GM12878 (cell line): ENCODE measurements at regions not wholly inside any gene's neighbourhood (a gene's known extent, or its start where the extent isn't known, plus 50 kb on each side); places are given as distances from the start of the nearest gene placed in this dataset.

Experiments used
- ATAC-seq: fragments of 200-7000 bp; cut with Tn5 transposase; 3 replicates; pipeline ENCODE4 v1.9.1; 2020; ENCODE audit warnings: mild to moderate bottlenecking, moderate library complexity
- BruUV-seq: library from RNA; stranded (reverse); fragments of 400-500 nt; replicated peaks from 2 replicates; lab custom pipeline; 2021; lab: Mats Ljungman, UMichigan
- CTCF ChIA-PET: fragments of 300-600 bp; sonication (Branson Sonifier 250); formaldehyde crosslinking; extraction: SDS; loops from one replicate; lab custom pipeline; 2021; ENCODE audit warnings: inconsistent platforms; lab: Yijun Ruan, JAX
- POLR2A ChIA-PET: fragments of 350-600 bp; formaldehyde crosslinking; extraction: SDS; loops from one replicate; lab custom pipeline; 2021; ENCODE audit warnings: inconsistent platforms; lab: Charles Lee
- RAD21 ChIA-PET: fragments of 300-600 bp; sonication (Branson Sonifier 250); formaldehyde crosslinking; loops from one replicate; lab custom pipeline; 2023; ENCODE audit warnings: antibody characterized with exemption; ENCODE audit not compliant: unreplicated experiment; lab: Charles Lee
- SMC1A ChIA-PET: fragments of 300-600 bp; sonication (Branson Sonifier 250); formaldehyde crosslinking; loops from one replicate; lab custom pipeline; 2023; ENCODE audit not compliant: unreplicated experiment, uncharacterized antibody; lab: Charles Lee
- DNase-seq: peaks from one replicate; pipeline ENCODE4 v3.0.0-alpha.2; 2011; ENCODE audit warnings: low read depth, low spot score
- FAIRE-seq: peaks from 3 replicates; lab custom pipeline; 2011; peaks lifted over from hg19 to GRCh38; lab: Jason Lieb, UNC
- H2AFZ ChIP-seq: 2 replicates; pipeline ENCODE4 v1.6.0; 2011; ENCODE audit warnings: low read depth, low read length, control low read depth; ENCODE audit not compliant: control insufficient read depth
- H3K27ac ChIP-seq: 2 replicates; pipeline ENCODE4 v1.5.1; 2011; ENCODE audit warnings: control low read depth; ENCODE audit not compliant: control insufficient read depth, insufficient read depth
- H3K27me3 ChIP-seq, 2 experiments: replicated peaks in 1 of 2; 2 replicates each; pipeline versions ENCODE4 v1.6.0 to v1.6.1; 2011; ENCODE audit warnings: low read length in 1 of 2; ENCODE audit not compliant: control insufficient read depth in 2 of 2, insufficient read depth in 2 of 2
- H3K36me3 ChIP-seq, 2 experiments: 2 replicates each; pipeline ENCODE4 v1.5.1; 2011; ENCODE audit warnings: low read length in 1 of 2; ENCODE audit not compliant: control insufficient read depth in 2 of 2, insufficient read depth in 2 of 2
- H3K4me1 ChIP-seq: 2 replicates; pipeline ENCODE4 v1.6.1; 2011; ENCODE audit warnings: mild to moderate bottlenecking, low read length, moderate library complexity, mixed read lengths; ENCODE audit not compliant: control insufficient read depth, insufficient read depth
- H3K4me2 ChIP-seq: 2 replicates; pipeline ENCODE4 v1.6.0; 2011; ENCODE audit warnings: control low read depth; ENCODE audit not compliant: control insufficient read depth, insufficient read depth
- H3K4me3 ChIP-seq: fragments of 200-600 bp; sonication (generic); 2 replicates; pipeline ENCODE4 v1.5.1; 2016
- H3K79me2 ChIP-seq: 2 replicates; pipeline ENCODE4 v1.6.0; 2011; ENCODE audit warnings: low read length; ENCODE audit not compliant: control insufficient read depth, insufficient read depth
- H3K9ac ChIP-seq: 2 replicates; pipeline ENCODE4 v1.8.0; 2011; ENCODE audit warnings: low read length, control low read depth, mixed read lengths; ENCODE audit not compliant: control insufficient read depth, insufficient read depth
- H3K9me3 ChIP-seq: replicated peaks from 3 replicates; pipeline ENCODE4 v1.5.1; 2011; ENCODE audit warnings: mild to moderate bottlenecking, low read length; ENCODE audit not compliant: control insufficient read depth, insufficient read depth
- H4K20me1 ChIP-seq: 2 replicates; pipeline ENCODE4 v1.6.0; 2011; ENCODE audit not compliant: control insufficient read depth, insufficient read depth
- ATF7 ChIP-seq: fragments of 450-650 bp; IDR thresholded peaks from 2 replicates; pipeline ENCODE4 v1.6.1; 2016; ENCODE audit warnings: low read depth, mild to moderate bottlenecking
- BCL11A ChIP-seq: IDR thresholded peaks from 2 replicates; pipeline ENCODE4 v1.6.1; 2011; ENCODE audit warnings: low read depth, low read length
- EGR1 ChIP-seq, 2 experiments: IDR thresholded peaks; 1 replicate in 1 of 2; 2 replicates in 1 of 2; pipeline ENCODE4 v1.6.1; 2011 to 2012; ENCODE audit warnings: low read depth in 2 of 2, low read length in 2 of 2, borderline replicate concordance in 1 of 2, mild to moderate bottlenecking in 1 of 2, moderate library complexity in 1 of 2
- FOS ChIP-seq: IDR thresholded peaks from 3 replicates; pipeline ENCODE4 v1.6.1; 2011; ENCODE audit warnings: borderline replicate concordance; ENCODE audit not compliant: insufficient read length; ENCODE audit errors: extremely low read depth
- FOXK2 ChIP-seq: fragments of 450-650 bp; IDR thresholded peaks from 2 replicates; pipeline ENCODE4 v1.6.1; 2017; ENCODE audit warnings: mild to moderate bottlenecking, moderate library complexity
- GABPA ChIP-seq: IDR thresholded peaks from 2 replicates; pipeline ENCODE4 v1.6.1; 2014; ENCODE audit warnings: antibody characterized with exemption, low read depth, mild to moderate bottlenecking, inconsistent platforms
- MEF2A ChIP-seq: IDR thresholded peaks from 2 replicates; pipeline ENCODE4 v1.6.1; 2011; ENCODE audit warnings: low read depth, mild to moderate bottlenecking, low read length, moderate library complexity; ENCODE audit not compliant: insufficient read depth
- MLLT1 ChIP-seq: fragments of 450-650 bp; IDR thresholded peaks from 2 replicates; pipeline ENCODE4 v1.6.1; 2016; ENCODE audit warnings: mild to moderate bottlenecking
- MTA3 ChIP-seq: IDR thresholded peaks from 2 replicates; pipeline ENCODE4 v1.6.1; 2012; ENCODE audit warnings: low read length, inconsistent platforms, borderline replicate concordance
- NFIC ChIP-seq: IDR thresholded peaks from 2 replicates; pipeline ENCODE4 v1.6.1; 2012; ENCODE audit warnings: low read depth, mild to moderate bottlenecking, inconsistent platforms, low read length, moderate library complexity
- NR2C2 ChIP-seq: IDR thresholded peaks from 2 replicates; pipeline ENCODE4 v1.6.1; 2011; ENCODE audit warnings: borderline replicate concordance, low read depth; ENCODE audit not compliant: control insufficient read depth, insufficient read length
- NR2F1 ChIP-seq: fragments of 450-650 bp; conservative IDR thresholded peaks from 2 replicates; pipeline ENCODE4 v1.6.1; 2017; ENCODE audit warnings: mild to moderate bottlenecking
- RELA ChIP-seq: fragments of 450-650 bp; IDR thresholded peaks from 2 replicates; pipeline ENCODE4 v1.8.0; 2014; ENCODE audit warnings: borderline replicate concordance; ENCODE audit not compliant: partially characterized antibody
- SREBF1 ChIP-seq: IDR thresholded peaks from 2 replicates; pipeline ENCODE4 v1.6.1; 2012; ENCODE audit warnings: mild to moderate bottlenecking, low read length
- TARDBP ChIP-seq: IDR thresholded peaks from 2 replicates; pipeline ENCODE4 v1.6.1; 2016; ENCODE audit warnings: borderline replicate concordance
- TCF3 ChIP-seq: IDR thresholded peaks from 2 replicates; pipeline ENCODE4 v1.6.1; 2012; ENCODE audit warnings: low read depth, mild to moderate bottlenecking, low read length, borderline replicate concordance; ENCODE audit not compliant: insufficient read depth
- ZNF24 ChIP-seq: fragments of 450-650 bp; IDR thresholded peaks from 2 replicates; pipeline ENCODE4 v1.6.1; 2017; ENCODE audit warnings: antibody characterized with exemption, mild to moderate bottlenecking
- ZSCAN29 ChIP-seq: fragments of 450-650 bp; IDR thresholded peaks from 2 replicates; pipeline ENCODE4 v1.6.1; 2017; ENCODE audit warnings: mild to moderate bottlenecking, moderate library complexity
- WGBS: methylation state at CpG from one replicate; pipeline ENCODE4 v1.1.6; 2016; ENCODE audit warnings: low lambda C conversion rate; ENCODE audit not compliant: insufficient replicate concordance, insufficient coverage; ENCODE audit errors: missing lambda C conversion rate; 5-methylcytosine and 5-hydroxymethylcytosine counted together
- in situ Hi-C: fragments of 300-500 bp; cut with MboI; formaldehyde crosslinking; loops from 9 replicates; pipeline ENCODE4 v1.14.3; 2018; ENCODE audit warnings: mixed read lengths
- intact Hi-C: fragments of 100-400 bp; cut with micrococcal nuclease; formaldehyde crosslinking; loops from one replicate; pipeline ENCODE4 v1.14.2; 2022; ENCODE audit not compliant: unreplicated experiment
- TF ChIP-seq, protein P1 (sequence below): fragments of 450-650 bp; formaldehyde crosslinking; IDR thresholded peaks from 2 replicates; pipeline ENCODE4 v1.4.0; 2022; ENCODE audit warnings: mild to moderate bottlenecking, moderate library complexity

DNA sequence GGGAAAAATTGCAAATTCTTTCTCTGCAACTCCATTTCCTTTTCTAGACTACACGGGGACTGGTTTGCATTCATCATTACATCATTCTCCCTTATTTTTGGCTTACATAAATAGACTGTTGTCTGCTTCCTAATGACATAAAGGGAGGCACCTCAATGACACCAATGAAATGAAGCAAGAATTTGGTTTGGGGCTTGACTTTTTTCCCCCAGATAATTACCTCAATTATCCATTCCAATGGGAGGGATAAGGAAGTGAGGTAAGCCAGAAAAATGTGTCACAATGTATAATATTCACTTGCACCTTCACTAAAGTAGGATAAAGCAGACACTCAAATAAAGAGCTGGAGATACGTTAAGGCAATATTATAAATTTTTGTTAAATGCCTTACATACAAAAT is 240.6 kb upstream of the GRIP1 start:
- H2AFZ ChIP-seq: no peak overlapping the region
- DNase-seq (no peak), ATAC-seq (no peak), FAIRE-seq (no peak)
- H3K4me1 ChIP-seq: no peaks in the 10 kb centered on the region
- no peaks in the 10 kb centered on the region for H4K20me1 ChIP-seq
- in situ Hi-C loops: no loop called here
- no peak overlapping the region for H3K4me2 ChIP-seq
- no peak overlapping the region for H3K9ac ChIP-seq
- no peaks in the 10 kb centered on the region for H3K27me3 ChIP-seq
- ChIA-PET POLR2A (no interaction called here), RAD21 (no interaction called here), CTCF (no interaction called here), SMC1A (no interaction called here)
- no peaks in the 10 kb centered on the region for H3K9me3 ChIP-seq
- H3K36me3 ChIP-seq: no peaks in the 10 kb centered on the region
- WGBS: 76% methylated on average over 2 of the region's 2 CpGs
- intact Hi-C loops: no loop called here
- H3K27ac ChIP-seq: no peak overlapping the region
- no TSS peak for BruUV-seq
- no peak for TF ChIP-seq GABPA
- no peak for TF ChIP-seq NR2F1
- TF ChIP-seq, protein P1, sequence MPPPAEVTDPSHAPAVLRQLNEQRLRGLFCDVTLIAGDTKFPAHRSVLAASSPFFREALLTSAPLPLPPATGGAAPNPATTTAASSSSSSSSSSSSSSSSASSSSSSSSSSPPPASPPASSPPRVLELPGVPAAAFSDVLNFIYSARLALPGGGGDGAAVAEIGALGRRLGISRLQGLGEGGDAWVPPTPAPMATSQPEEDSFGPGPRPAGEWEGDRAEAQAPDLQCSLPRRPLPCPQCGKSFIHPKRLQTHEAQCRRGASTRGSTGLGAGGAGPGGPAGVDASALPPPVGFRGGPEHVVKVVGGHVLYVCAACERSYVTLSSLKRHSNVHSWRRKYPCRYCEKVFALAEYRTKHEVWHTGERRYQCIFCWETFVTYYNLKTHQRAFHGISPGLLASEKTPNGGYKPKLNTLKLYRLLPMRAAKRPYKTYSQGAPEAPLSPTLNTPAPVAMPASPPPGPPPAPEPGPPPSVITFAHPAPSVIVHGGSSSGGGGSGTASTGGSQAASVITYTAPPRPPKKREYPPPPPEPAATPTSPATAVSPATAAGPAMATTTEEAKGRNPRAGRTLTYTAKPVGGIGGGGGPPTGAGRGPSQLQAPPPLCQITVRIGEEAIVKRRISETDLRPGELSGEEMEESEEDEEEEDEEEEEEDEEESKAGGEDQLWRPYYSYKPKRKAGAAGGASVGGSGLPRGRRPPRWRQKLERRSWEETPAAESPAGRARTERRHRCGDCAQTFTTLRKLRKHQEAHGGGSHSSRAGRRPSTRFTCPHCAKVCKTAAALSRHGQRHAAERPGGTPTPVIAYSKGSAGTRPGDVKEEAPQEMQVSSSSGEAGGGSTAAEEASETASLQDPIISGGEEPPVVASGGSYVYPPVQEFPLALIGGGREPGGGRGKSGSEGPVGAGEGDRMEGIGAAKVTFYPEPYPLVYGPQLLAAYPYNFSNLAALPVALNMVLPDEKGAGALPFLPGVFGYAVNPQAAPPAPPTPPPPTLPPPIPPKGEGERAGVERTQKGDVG (CRISPR knock-in tag): no peak
- TF ChIP-seq ATF7: no peak
- TF ChIP-seq NR2C2: no peak
- TF ChIP-seq NFIC: no peak
- no peak for TF ChIP-seq MTA3
- TF ChIP-seq RELA: no peak
- no peak for TF ChIP-seq ZSCAN29
- no peak for TF ChIP-seq ZNF24
- no peak for TF ChIP-seq SREBF1
- no peak for TF ChIP-seq FOS
- no peak for TF ChIP-seq EGR1 (IDR thresholded peaks at IDR 0.05; ENCODE audit: borderline replicate concordance in 1 of 2, low read depth in 2 of 2, low read length in 2 of 2)
- no peak for TF ChIP-seq MEF2A
- TF ChIP-seq TARDBP: no peak
- TF ChIP-seq TCF3: no peak
- no peak for TF ChIP-seq FOXK2
- TF ChIP-seq MLLT1: no peak
- no peak for TF ChIP-seq BCL11A
- H3K4me3 ChIP-seq: no peak overlapping the region
- H3K79me2 ChIP-seq: no peaks in the 10 kb centered on the region
